SK-N-SH treated with all-trans-retinoic acid at 6 μM for 48 hours (cell line): ENCODE measurements at regions not wholly inside any gene's neighbourhood (a gene's known extent, or its start where the extent isn't known, plus 50 kb on each side); places are given as distances from the start of the nearest gene placed in this dataset.

Source experiments
- ATAC-seq: fragments of 200-7000 bp; cut with Tn5 transposase; 3 replicates; pipeline ENCODE4 v1.9.1; 2020; ENCODE audit warnings: mild to moderate bottlenecking, moderate library complexity
- ARNTL ChIP-seq: fragments of 450-650 bp; formaldehyde crosslinking; IDR thresholded peaks from 2 replicates; pipeline ENCODE4 v1.5.0; 2020; ENCODE audit warnings: low read depth, mild to moderate bottlenecking, moderate library complexity, borderline replicate concordance
- BACH2 ChIP-seq: fragments of 250-450 bp; sonication (Bioruptor Pico); IDR thresholded peaks from 2 replicates; pipeline ENCODE4 v1.9.0; 2021; ENCODE audit warnings: mild to moderate bottlenecking, borderline replicate concordance
- CSDC2 ChIP-seq: fragments of 250-450 bp; sonication (Bioruptor Pico); IDR thresholded peaks from 2 replicates; pipeline ENCODE4 v1.5.0; 2020; ENCODE audit warnings: mild to moderate bottlenecking, moderate library complexity
- ESRRG ChIP-seq: fragments of 250-450 bp; sonication (Bioruptor Pico); IDR thresholded peaks from 2 replicates; pipeline ENCODE4 v1.6.1; 2021; ENCODE audit warnings: mild to moderate bottlenecking
- GLIS3 ChIP-seq: fragments of 250-450 bp; sonication (Bioruptor Pico); IDR thresholded peaks from 2 replicates; pipeline ENCODE4 v1.5.0; 2020; ENCODE audit warnings: mild to moderate bottlenecking, moderate library complexity
- ISL1 ChIP-seq: fragments of 250-450 bp; sonication (Bioruptor Pico); IDR thresholded peaks from 2 replicates; pipeline ENCODE4 v2.1.2; 2022; ENCODE audit warnings: mild to moderate bottlenecking, moderate library complexity
- OSR1 ChIP-seq: fragments of 250-450 bp; sonication (Bioruptor Pico); IDR thresholded peaks from 2 replicates; pipeline ENCODE4 v1.8.0; 2022; ENCODE audit warnings: moderate library complexity, mild to moderate bottlenecking, inconsistent platforms
- PATZ1 ChIP-seq: fragments of 250-450 bp; sonication (Bioruptor Pico); IDR thresholded peaks from 2 replicates; pipeline ENCODE4 v1.8.0; 2020; ENCODE audit warnings: mild to moderate bottlenecking, moderate library complexity, borderline replicate concordance
- POU6F1 ChIP-seq: fragments of 250-450 bp; sonication (Bioruptor Pico); IDR thresholded peaks from 2 replicates; pipeline ENCODE4 v1.8.0; 2021; ENCODE audit warnings: low read depth, mild to moderate bottlenecking, moderate library complexity, borderline replicate concordance
- PPARA ChIP-seq: fragments of 250-450 bp; sonication (Bioruptor Pico); IDR thresholded peaks from 2 replicates; pipeline ENCODE4 v1.5.0; 2020; ENCODE audit warnings: mild to moderate bottlenecking, borderline replicate concordance
- RARB ChIP-seq: fragments of 250-450 bp; sonication (Bioruptor Pico); IDR thresholded peaks from 2 replicates; pipeline ENCODE4 v1.8.0; 2021; ENCODE audit warnings: mild to moderate bottlenecking, moderate library complexity
- SNAI2 ChIP-seq: fragments of 250-450 bp; sonication (Bioruptor Pico); IDR thresholded peaks from 2 replicates; pipeline ENCODE4 v1.5.0; 2020; ENCODE audit warnings: mild to moderate bottlenecking, moderate library complexity
- TCF4 ChIP-seq: fragments of 250-450 bp; sonication (Bioruptor Pico); IDR thresholded peaks from 2 replicates; pipeline ENCODE4 v1.8.0; 2021; ENCODE audit warnings: mild to moderate bottlenecking, moderate library complexity, borderline replicate concordance
- TSHZ2 ChIP-seq: fragments of 250-450 bp; sonication (Bioruptor Pico); IDR thresholded peaks from 2 replicates; pipeline ENCODE4 v1.5.0; 2020; ENCODE audit warnings: mild to moderate bottlenecking, moderate library complexity
- ZC3H10 ChIP-seq: fragments of 250-450 bp; sonication (Bioruptor Pico); IDR thresholded peaks from 2 replicates; pipeline ENCODE4 v1.5.1; 2021; ENCODE audit warnings: mild to moderate bottlenecking, moderate library complexity
- ZFP3 ChIP-seq: fragments of 250-450 bp; sonication (Bioruptor Pico); IDR thresholded peaks from 2 replicates; pipeline ENCODE4 v1.5.0; 2020; ENCODE audit warnings: mild to moderate bottlenecking, moderate library complexity
- ZNF565 ChIP-seq: fragments of 450-650 bp; formaldehyde crosslinking; conservative IDR thresholded peaks from 2 replicates; pipeline ENCODE4 v1.5.0; 2020; ENCODE audit warnings: low read depth, mild to moderate bottlenecking, moderate library complexity
- ZNF70 ChIP-seq: fragments of 450-650 bp; formaldehyde crosslinking; IDR thresholded peaks from 2 replicates; pipeline ENCODE4 v1.5.0; 2020; ENCODE audit warnings: mild to moderate bottlenecking, moderate library complexity
- ZNF8 ChIP-seq: fragments of 450-650 bp; formaldehyde crosslinking; IDR thresholded peaks from 2 replicates; pipeline ENCODE4 v1.5.0; 2020; ENCODE audit warnings: mild to moderate bottlenecking, moderate library complexity
- TF ChIP-seq, protein P1 (sequence below): fragments of 250-450 bp; sonication (Bioruptor Pico); IDR thresholded peaks from 2 replicates; pipeline ENCODE4 v1.5.1; 2020; ENCODE audit warnings: low read depth, mild to moderate bottlenecking, moderate library complexity
- TF ChIP-seq, protein P2 (sequence below): fragments of 250-450 bp; sonication (Bioruptor Pico); IDR thresholded peaks from 2 replicates; pipeline ENCODE4 v1.5.1; 2021; ENCODE audit warnings: mild to moderate bottlenecking, moderate library complexity

DNA sequence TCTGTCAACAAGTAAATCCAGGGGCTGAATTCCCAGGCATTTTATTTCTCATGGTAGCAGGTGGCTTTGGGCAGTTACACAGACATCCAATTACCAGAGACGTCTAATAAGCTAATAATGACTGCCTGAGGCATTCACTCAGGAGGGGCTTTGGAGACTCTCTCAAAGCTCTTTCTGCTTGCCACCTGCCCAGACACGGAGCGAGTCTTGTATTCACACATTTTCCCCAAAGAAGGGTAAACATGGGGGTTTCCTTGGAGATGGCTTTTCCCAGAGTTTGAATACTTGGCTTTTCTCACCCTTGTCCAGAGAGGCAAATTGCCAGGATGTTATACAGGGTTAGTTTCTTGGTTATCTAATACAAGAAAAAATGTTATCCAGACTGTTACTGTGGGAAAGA lies 132.6 kb downstream of the DIPK2A start:
- no peak for ATAC-seq

GRCh38 chr3:144104679-144105078 lies 133.1 kb downstream of the DIPK2A start:
- ATAC-seq = no peak
- TF ChIP-seq TCF4 (CRISPR knock-in tag) (no peak), POU6F1 (CRISPR knock-in tag) (no peak), ESRRG (CRISPR knock-in tag) (no peak), ZNF565 (CRISPR knock-in tag) (no peak), BACH2 (no peak), ZNF70 (CRISPR knock-in tag) (no peak), RARB (CRISPR knock-in tag) (no peak), ZFP3 (CRISPR knock-in tag) (no peak), ISL1 (CRISPR knock-in tag) (no peak), CSDC2 (CRISPR knock-in tag) (no peak), ZNF8 (CRISPR knock-in tag) (no peak), PPARA (CRISPR knock-in tag) (no peak), ZC3H10 (CRISPR knock-in tag) (no peak), GLIS3 (CRISPR knock-in tag) (no peak), TSHZ2 (no peak)
- TF ChIP-seq, protein P1, sequence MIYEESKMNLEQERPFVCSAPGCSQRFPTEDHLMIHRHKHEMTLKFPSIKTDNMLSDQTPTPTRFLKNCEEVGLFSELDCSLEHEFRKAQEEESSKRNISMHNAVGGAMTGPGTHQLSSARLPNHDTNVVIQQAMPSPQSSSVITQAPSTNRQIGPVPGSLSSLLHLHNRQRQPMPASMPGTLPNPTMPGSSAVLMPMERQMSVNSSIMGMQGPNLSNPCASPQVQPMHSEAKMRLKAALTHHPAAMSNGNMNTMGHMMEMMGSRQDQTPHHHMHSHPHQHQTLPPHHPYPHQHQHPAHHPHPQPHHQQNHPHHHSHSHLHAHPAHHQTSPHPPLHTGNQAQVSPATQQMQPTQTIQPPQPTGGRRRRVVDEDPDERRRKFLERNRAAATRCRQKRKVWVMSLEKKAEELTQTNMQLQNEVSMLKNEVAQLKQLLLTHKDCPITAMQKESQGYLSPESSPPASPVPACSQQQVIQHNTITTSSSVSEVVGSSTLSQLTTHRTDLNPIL (CRISPR knock-in tag) = no peak
- TF ChIP-seq, protein P2, sequence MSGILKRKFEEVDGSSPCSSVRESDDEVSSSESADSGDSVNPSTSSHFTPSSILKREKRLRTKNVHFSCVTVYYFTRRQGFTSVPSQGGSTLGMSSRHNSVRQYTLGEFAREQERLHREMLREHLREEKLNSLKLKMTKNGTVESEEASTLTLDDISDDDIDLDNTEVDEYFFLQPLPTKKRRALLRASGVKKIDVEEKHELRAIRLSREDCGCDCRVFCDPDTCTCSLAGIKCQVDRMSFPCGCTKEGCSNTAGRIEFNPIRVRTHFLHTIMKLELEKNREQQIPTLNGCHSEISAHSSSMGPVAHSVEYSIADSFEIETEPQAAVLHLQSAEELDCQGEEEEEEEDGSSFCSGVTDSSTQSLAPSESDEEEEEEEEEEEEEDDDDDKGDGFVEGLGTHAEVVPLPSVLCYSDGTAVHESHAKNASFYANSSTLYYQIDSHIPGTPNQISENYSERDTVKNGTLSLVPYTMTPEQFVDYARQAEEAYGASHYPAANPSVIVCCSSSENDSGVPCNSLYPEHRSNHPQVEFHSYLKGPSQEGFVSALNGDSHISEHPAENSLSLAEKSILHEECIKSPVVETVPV (CRISPR knock-in tag) = no peak
- TF ChIP-seq, all 23 proteins: peak for 0

More for the DNA sequence above, 132.6 kb downstream of the DIPK2A start:
- no peak for TF ChIP-seq SNAI2 (CRISPR knock-in tag)
- no peak for TF ChIP-seq ZC3H10 (CRISPR knock-in tag)

DNA sequence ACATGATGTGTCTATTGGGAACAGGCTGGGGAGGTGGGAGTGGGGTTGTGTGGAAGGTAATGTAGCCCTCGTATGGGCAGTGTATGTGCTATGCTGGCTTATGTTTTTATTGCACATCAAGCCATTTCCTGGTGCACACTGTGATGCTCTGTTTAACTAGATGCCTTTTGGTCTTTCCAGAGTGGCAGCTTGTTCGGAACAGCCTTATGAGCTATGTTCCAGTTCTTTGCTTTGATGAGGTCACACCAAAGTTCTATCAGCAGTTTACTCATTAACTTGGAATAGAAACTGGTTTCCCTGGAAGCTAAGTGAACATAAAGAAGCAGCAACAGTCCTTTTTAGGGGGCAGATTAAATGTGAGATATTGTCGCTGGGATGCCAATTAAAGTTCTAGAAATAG lies 133.9 kb downstream of the DIPK2A start:
- ATAC-seq = no peak
- TF ChIP-seq, protein P1 (CRISPR knock-in tag) = no peak
- no peak for TF ChIP-seq ARNTL (CRISPR knock-in tag)
- TF ChIP-seq ISL1 (CRISPR knock-in tag) = no peak
- no peak for TF ChIP-seq TSHZ2
- TF ChIP-seq ZNF70 (CRISPR knock-in tag) = no peak
- no peak for TF ChIP-seq OSR1 (CRISPR knock-in tag)
- no peak for TF ChIP-seq ZC3H10 (CRISPR knock-in tag)
- TF ChIP-seq, protein P2 (CRISPR knock-in tag) = no peak
- TF ChIP-seq PATZ1 (CRISPR knock-in tag) = no peak
- TF ChIP-seq GLIS3 (CRISPR knock-in tag) = no peak
- TF ChIP-seq ZNF8 (CRISPR knock-in tag) = no peak
- TF ChIP-seq SNAI2 (CRISPR knock-in tag) = no peak
